ENCODE measurements at regions not wholly inside any gene's neighbourhood (a gene's known extent, or its start where the extent isn't known, plus 50 kb on each side); places are given as distances from the start of the nearest gene placed in this dataset.

DNA sequence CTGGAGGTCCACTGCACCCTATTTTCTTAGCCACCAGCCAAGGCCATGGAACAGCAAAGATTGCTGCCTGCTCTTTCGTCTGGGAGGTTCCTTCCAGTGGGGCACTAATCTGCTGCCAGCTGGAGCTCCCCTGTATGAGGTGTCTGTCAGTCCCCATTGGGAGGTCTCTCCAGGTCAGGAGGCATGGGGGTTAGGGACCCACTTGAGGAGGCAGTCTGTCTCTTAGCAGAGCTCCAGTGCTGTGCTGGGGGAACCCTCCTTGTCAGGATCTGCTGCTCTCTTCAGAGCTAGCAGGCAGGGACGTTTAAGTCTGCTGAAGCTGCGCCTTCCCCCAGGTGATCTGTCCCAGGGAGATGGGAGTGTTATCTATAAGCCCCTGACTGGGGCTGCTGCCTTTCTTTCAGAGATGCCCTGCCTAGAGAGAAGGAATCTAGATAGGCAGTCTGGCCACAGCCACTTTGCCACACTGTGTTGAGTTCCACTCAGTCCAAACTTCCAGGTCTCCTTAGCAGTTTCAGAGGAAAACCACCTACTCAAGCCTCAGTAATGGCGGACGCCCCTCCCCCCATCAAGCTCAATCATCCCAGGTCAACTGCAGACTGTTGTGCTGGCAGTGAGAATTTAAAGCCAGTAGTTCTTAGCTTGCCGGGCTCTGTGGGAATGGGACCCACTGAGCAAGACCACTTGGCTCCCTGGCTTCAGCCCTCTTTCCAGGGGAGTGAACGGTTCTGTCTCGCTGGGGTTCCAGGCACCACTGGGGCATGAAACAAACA is 317.7 kb downstream of the LRRC70 start:
- DNase-seq (ENCODE audit: extremely low read depth in 1 of 4, low spot score in 3 of 4) (no peak), FAIRE-seq (no peak), ATAC-seq (no peak)
- no peaks in the 10 kb centered on the region for H3K9me1 ChIP-seq (ENCODE audit: control insufficient read depth, insufficient read depth, low read length)
- no peaks in the 10 kb centered on the region for H3K36me3 ChIP-seq (ENCODE audit: control insufficient read depth, insufficient read depth, low read length)
- no peak overlapping the region for H2AFZ ChIP-seq (ENCODE audit: low read depth, low read length)
- H3K27ac ChIP-seq (ENCODE audit: extremely low read depth, low read depth, low read length): no peak overlapping the region
- POLR2A ChIA-PET: no interaction called here
- no TSS peak for BruUV-seq (replicated peaks)
- WGBS (ENCODE audit: insufficient coverage, low coverage, missing lambda C conversion rate): 0% methylated on average over 8 of the region's 8 CpGs
- intact Hi-C loops (cut with micrococcal nuclease): no loop called here
- CTCF ChIA-PET (ENCODE audit: low intra/inter-chr PET ratio): no interaction called here
- no peaks in the 10 kb centered on the region for H3K9me3 ChIP-seq (replicated peaks; ENCODE audit: control insufficient read depth, insufficient read depth, low read depth, low read length)
- no peaks in the 10 kb centered on the region for H3K4me1 ChIP-seq (replicated peaks in 1 of 2; ENCODE audit: control insufficient read depth in 2 of 2, insufficient read depth in 2 of 2, low read length in 2 of 2)
- no peaks in the 10 kb centered on the region for H3K79me2 ChIP-seq (ENCODE audit: control insufficient read depth, insufficient read depth, low read length)
- in situ Hi-C loops (cut with MboI): no loop called here
- H3K4me3 ChIP-seq: no peak overlapping the region
- H3K9ac ChIP-seq (ENCODE audit: insufficient read depth in 1 of 2, low read depth in 2 of 2, low read length in 2 of 2): no peak overlapping the region
- no peak overlapping the region for H3K4me2 ChIP-seq (ENCODE audit: insufficient read depth, low read length)
- no peaks in the 10 kb centered on the region for H4K20me1 ChIP-seq (replicated peaks; ENCODE audit: control insufficient read depth, insufficient read depth, low read length)
- H3K27me3 ChIP-seq (ENCODE audit: control insufficient read depth in 2 of 2, insufficient read depth in 2 of 2, low read length in 2 of 2): no peaks in the 10 kb centered on the region
- TF ChIP-seq FOXJ3 (CRISPR knock-in tag; IDR thresholded peaks at IDR 0.05) (no peak), ZNF586 (CRISPR knock-in tag; conservative IDR thresholded peaks at IDR 0.05) (no peak), SREBF2 (CRISPR knock-in tag; IDR thresholded peaks at IDR 0.05) (no peak), HDAC3 (IDR thresholded peaks at IDR 0.05; ENCODE audit: borderline replicate concordance, partially characterized antibody) (no peak), CHD4 (IDR thresholded peaks at IDR 0.05; ENCODE audit: insufficient read depth, insufficient replicate concordance, low read depth, low read length, poor library complexity, severe bottlenecking) (no peak), FUS (optimal IDR thresholded peaks at IDR 0.05; ENCODE audit: low read depth, low read length) (no peak), ZFPM2 (CRISPR knock-in tag; IDR thresholded peaks at IDR 0.05) (no peak), MECOM (CRISPR knock-in tag; IDR thresholded peaks at IDR 0.05) (no peak), GATA2 (CRISPR knock-in tag; IDR thresholded peaks at IDR 0.05) (no peak)
- TF ChIP-seq, protein P1, sequence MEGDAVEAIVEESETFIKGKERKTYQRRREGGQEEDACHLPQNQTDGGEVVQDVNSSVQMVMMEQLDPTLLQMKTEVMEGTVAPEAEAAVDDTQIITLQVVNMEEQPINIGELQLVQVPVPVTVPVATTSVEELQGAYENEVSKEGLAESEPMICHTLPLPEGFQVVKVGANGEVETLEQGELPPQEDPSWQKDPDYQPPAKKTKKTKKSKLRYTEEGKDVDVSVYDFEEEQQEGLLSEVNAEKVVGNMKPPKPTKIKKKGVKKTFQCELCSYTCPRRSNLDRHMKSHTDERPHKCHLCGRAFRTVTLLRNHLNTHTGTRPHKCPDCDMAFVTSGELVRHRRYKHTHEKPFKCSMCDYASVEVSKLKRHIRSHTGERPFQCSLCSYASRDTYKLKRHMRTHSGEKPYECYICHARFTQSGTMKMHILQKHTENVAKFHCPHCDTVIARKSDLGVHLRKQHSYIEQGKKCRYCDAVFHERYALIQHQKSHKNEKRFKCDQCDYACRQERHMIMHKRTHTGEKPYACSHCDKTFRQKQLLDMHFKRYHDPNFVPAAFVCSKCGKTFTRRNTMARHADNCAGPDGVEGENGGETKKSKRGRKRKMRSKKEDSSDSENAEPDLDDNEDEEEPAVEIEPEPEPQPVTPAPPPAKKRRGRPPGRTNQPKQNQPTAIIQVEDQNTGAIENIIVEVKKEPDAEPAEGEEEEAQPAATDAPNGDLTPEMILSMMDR (IDR thresholded peaks at IDR 0.05 in 2 of 3, conservative IDR thresholded peaks at IDR 0.05 in 1 of 3; ENCODE audit: insufficient read depth in 2 of 3, low read depth in 1 of 3, low read length in 3 of 3): no peak
- TF ChIP-seq, protein P2, sequence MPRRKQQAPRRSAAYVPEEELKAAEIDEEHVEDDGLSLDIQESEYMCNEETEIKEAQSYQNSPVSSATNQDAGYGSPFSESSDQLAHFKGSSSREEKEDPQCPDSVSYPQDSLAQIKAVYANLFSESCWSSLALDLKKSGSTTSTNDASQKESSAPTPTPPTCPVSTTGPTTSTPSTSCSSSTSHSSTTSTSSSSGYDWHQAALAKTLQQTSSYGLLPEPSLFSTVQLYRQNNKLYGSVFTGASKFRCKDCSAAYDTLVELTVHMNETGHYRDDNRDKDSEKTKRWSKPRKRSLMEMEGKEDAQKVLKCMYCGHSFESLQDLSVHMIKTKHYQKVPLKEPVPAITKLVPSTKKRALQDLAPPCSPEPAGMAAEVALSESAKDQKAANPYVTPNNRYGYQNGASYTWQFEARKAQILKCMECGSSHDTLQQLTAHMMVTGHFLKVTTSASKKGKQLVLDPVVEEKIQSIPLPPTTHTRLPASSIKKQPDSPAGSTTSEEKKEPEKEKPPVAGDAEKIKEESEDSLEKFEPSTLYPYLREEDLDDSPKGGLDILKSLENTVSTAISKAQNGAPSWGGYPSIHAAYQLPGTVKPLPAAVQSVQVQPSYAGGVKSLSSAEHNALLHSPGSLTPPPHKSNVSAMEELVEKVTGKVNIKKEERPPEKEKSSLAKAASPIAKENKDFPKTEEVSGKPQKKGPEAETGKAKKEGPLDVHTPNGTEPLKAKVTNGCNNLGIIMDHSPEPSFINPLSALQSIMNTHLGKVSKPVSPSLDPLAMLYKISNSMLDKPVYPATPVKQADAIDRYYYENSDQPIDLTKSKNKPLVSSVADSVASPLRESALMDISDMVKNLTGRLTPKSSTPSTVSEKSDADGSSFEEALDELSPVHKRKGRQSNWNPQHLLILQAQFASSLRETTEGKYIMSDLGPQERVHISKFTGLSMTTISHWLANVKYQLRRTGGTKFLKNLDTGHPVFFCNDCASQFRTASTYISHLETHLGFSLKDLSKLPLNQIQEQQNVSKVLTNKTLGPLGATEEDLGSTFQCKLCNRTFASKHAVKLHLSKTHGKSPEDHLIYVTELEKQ (CRISPR knock-in tag; IDR thresholded peaks at IDR 0.05): no peak
- TF ChIP-seq, protein P3, sequence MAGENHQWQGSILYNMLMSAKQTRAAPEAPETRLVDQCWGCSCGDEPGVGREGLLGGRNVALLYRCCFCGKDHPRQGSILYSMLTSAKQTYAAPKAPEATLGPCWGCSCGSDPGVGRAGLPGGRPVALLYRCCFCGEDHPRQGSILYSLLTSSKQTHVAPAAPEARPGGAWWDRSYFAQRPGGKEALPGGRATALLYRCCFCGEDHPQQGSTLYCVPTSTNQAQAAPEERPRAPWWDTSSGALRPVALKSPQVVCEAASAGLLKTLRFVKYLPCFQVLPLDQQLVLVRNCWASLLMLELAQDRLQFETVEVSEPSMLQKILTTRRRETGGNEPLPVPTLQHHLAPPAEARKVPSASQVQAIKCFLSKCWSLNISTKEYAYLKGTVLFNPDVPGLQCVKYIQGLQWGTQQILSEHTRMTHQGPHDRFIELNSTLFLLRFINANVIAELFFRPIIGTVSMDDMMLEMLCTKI (IDR thresholded peaks at IDR 0.05; ENCODE audit: partially characterized antibody): no peak

Data from K562 (cell line).